Breast epithelium (tissue), 3 donors: ENCODE measurements at regions not wholly inside any gene's neighbourhood (a gene's known extent, or its start where the extent isn't known, plus 50 kb on each side); places are given as distances from the start of the nearest gene placed in this dataset.

Experiments used
- CTCF ChIP-seq, 3 donors: fragments of 450-650 bp; IDR thresholded peaks; one replicate each; pipeline ENCODE4 v1.5.1; 2016 to 2017; ENCODE audit warnings: antibody characterized with exemption in 3 of 3, mild to moderate bottlenecking in 3 of 3, moderate library complexity in 3 of 3
- POLR2A ChIP-seq: fragments of 450-650 bp; IDR thresholded peaks from one replicate; pipeline ENCODE4 v1.6.1; 2016; ENCODE audit warnings: antibody characterized with exemption, mild to moderate bottlenecking, moderate library complexity
- POLR2AphosphoS5 ChIP-seq, 3 donors: sonication (generic); formaldehyde crosslinking; IDR thresholded peaks; one replicate each; pipeline ENCODE4 v1.6.1; 2017; ENCODE audit warnings: antibody characterized with exemption in 3 of 3

GRCh38 chr18:44568342-44568741, 112.3 kb upstream of the SETBP1 start:
- TF ChIP-seq CTCF (IDR thresholded peaks at IDR 0.05) (no peak), POLR2AphosphoS5 (IDR thresholded peaks at IDR 0.05) (no peak), POLR2A (no peak)
